DOHH2 (cell line): ENCODE measurements at regions not wholly inside any gene's neighbourhood (a gene's known extent, or its start where the extent isn't known, plus 50 kb on each side); places are given as distances from the start of the nearest gene placed in this dataset.

Experiments used
- H3F3A ChIP-seq: fragments of 200-600 bp; sonication (generic), shearing (Covaris generic); 2 replicates; pipeline ENCODE4 v1.6.0; 2016; ENCODE audit warnings: antibody characterized with exemption, mild to moderate bottlenecking; ENCODE audit not compliant: control insufficient read depth, insufficient read depth
- H3K27ac ChIP-seq: fragments of 200-600 bp; sonication (generic); 2 replicates; pipeline ENCODE4 v1.5.1; 2014; ENCODE audit warnings: low read depth, mild to moderate bottlenecking, low read length, moderate library complexity
- H3K27me3 ChIP-seq: fragments of 200-600 bp; sonication (generic); 2 replicates; pipeline ENCODE4 v1.6.1; 2014; ENCODE audit warnings: mild to moderate bottlenecking, low read length, mixed read lengths; ENCODE audit not compliant: control insufficient read depth
- H3K36me3 ChIP-seq: fragments of 200-600 bp; sonication (generic); 2 replicates; pipeline ENCODE4 v1.6.1; 2014; ENCODE audit warnings: mild to moderate bottlenecking, low read length, moderate library complexity, mixed read lengths; ENCODE audit not compliant: control insufficient read depth
- H3K4me1 ChIP-seq: fragments of 200-600 bp; sonication (generic); 2 replicates; pipeline ENCODE4 v1.6.1; 2014; ENCODE audit warnings: mild to moderate bottlenecking, low read length, mixed read lengths; ENCODE audit not compliant: control insufficient read depth
- H3K4me2 ChIP-seq: fragments of 200-600 bp; sonication (generic); 2 replicates; pipeline ENCODE4 v1.6.0; 2014; ENCODE audit warnings: mild to moderate bottlenecking, low read length, moderate library complexity
- H3K4me3 ChIP-seq: fragments of 200-600 bp; sonication (generic); 2 replicates; pipeline ENCODE4 v1.5.1; 2014; ENCODE audit warnings: mild to moderate bottlenecking, low read length, mixed read lengths
- H3K79me2 ChIP-seq: fragments of 200-600 bp; sonication (generic); 2 replicates; pipeline ENCODE4 v1.6.1; 2014; ENCODE audit warnings: mild to moderate bottlenecking, low read length, mixed read lengths; ENCODE audit not compliant: control insufficient read depth
- H3K9me2 ChIP-seq: fragments of 200-600 bp; sonication (generic); replicated peaks from 2 replicates; pipeline ENCODE4 v1.6.1; 2014; ENCODE audit warnings: mild to moderate bottlenecking, low read length, mixed read lengths; ENCODE audit not compliant: control insufficient read depth
- H3K9me3 ChIP-seq: fragments of 200-600 bp; sonication (generic); 2 replicates; pipeline ENCODE4 v1.6.1; 2014; ENCODE audit warnings: antibody characterized with exemption, low read length, mixed read lengths; ENCODE audit not compliant: control insufficient read depth, insufficient read depth
- H4K20me1 ChIP-seq: fragments of 200-600 bp; sonication (generic); 2 replicates; pipeline ENCODE4 v1.6.0; 2014; ENCODE audit warnings: low read depth, mild to moderate bottlenecking, antibody characterized with exemption, low read length, moderate library complexity; ENCODE audit not compliant: control insufficient read depth, insufficient read depth
- EZH2phosphoT487 ChIP-seq: fragments of 200-600 bp; sonication (generic); IDR thresholded peaks from 2 replicates; pipeline ENCODE4 v1.6.1; 2017; ENCODE audit warnings: borderline replicate concordance, mild to moderate bottlenecking, antibody characterized with exemption, low read length, moderate library complexity, mixed read lengths
- TF ChIP-seq, protein P1 (sequence below): fragments of 200-600 bp; sonication (generic); IDR thresholded peaks from one replicate; pipeline ENCODE4 v1.5.1; 2014; ENCODE audit warnings: antibody characterized with exemption, mild to moderate bottlenecking, low read depth, low read length; ENCODE audit not compliant: poor library complexity, severe bottlenecking

DNA sequence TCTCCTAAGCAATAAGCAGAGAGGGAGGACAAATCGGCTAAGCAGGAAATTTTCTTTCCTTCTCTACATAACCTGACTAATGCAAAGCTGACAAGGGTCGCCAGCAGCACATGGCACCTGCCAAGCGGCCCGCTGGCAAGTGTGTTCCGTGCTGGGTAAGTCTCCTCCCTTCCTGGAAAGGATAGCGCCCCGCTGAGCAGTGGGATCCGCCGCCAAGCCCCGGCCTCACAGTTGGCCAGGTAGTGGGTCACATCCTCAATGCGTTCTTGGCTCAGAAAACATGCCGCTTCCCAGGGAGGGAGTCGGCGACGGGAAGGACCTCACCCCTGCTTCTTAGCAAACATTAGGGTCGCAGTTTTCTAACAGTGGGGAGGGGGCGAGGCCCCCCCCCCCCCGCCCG lies 488.9 kb upstream of the NUPR2 start:
- Histone ChIP-seq H3K27me3 (no peaks in the 10 kb centered on the region), H4K20me1 (no peaks in the 10 kb centered on the region), H3K36me3 (no peaks in the 10 kb centered on the region), H3F3A (no peaks in the 10 kb centered on the region), H3K4me2 (no peak overlapping the region), H3K4me3 (no peak overlapping the region), H3K27ac (no peak overlapping the region), H3K9me3 (peaks cover 31% of the 10 kb centered on the region; the same call in 1 of the 2 replicates), H3K79me2 (no peaks in the 10 kb centered on the region), H3K4me1 (no peaks in the 10 kb centered on the region), H3K9me2 (no peaks in the 10 kb centered on the region)
- no peak for TF ChIP-seq EZH2phosphoT487

DNA sequence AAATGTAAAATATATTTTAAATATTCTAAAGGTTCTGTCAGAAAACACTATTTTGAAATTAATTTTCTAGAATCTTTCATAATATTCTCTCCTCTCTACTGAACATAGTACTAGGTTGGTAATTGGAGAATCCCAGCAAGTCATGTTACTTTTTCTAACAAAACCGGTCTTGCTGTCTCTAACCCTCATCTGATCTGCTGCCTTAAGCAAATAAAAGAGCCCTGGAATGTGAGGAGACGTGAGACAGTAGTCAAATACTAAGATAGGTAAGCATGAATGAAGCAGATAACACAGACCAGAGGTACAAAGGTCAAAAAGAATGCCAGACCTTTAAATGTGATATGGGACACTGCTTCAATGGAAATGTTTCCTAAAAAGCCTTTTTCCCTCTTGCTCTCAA lies 462.4 kb upstream of the NUPR2 start:
- no peak for TF ChIP-seq EZH2phosphoT487
- TF ChIP-seq, protein P1, sequence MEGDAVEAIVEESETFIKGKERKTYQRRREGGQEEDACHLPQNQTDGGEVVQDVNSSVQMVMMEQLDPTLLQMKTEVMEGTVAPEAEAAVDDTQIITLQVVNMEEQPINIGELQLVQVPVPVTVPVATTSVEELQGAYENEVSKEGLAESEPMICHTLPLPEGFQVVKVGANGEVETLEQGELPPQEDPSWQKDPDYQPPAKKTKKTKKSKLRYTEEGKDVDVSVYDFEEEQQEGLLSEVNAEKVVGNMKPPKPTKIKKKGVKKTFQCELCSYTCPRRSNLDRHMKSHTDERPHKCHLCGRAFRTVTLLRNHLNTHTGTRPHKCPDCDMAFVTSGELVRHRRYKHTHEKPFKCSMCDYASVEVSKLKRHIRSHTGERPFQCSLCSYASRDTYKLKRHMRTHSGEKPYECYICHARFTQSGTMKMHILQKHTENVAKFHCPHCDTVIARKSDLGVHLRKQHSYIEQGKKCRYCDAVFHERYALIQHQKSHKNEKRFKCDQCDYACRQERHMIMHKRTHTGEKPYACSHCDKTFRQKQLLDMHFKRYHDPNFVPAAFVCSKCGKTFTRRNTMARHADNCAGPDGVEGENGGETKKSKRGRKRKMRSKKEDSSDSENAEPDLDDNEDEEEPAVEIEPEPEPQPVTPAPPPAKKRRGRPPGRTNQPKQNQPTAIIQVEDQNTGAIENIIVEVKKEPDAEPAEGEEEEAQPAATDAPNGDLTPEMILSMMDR = no peak
- no peaks in the 10 kb centered on the region for H3K27me3 ChIP-seq
- no peaks in the 10 kb centered on the region for H3K4me1 ChIP-seq

GRCh38 chr7:56570968-56571367 lies 454.8 kb upstream of the NUPR2 start:
- Histone ChIP-seq H3K4me2 (no peak overlapping the region), H3F3A (no peaks in the 10 kb centered on the region), H4K20me1 (no peaks in the 10 kb centered on the region), H3K27ac (no peak overlapping the region), H3K4me3 (no peak overlapping the region), H3K27me3 (no peaks in the 10 kb centered on the region), H3K4me1 (no peaks in the 10 kb centered on the region), H3K9me3 (peaks cover 8% of the 10 kb centered on the region; the same call in 1 of the 2 replicates), H3K36me3 (no peaks in the 10 kb centered on the region), H3K79me2 (no peaks in the 10 kb centered on the region), H3K9me2 (no peaks in the 10 kb centered on the region)
- no peak for TF ChIP-seq EZH2phosphoT487
- TF ChIP-seq, protein P1 = no peak

More for the DNA sequence above, 462.4 kb upstream of the NUPR2 start:
- no peaks in the 10 kb centered on the region for H3K79me2 ChIP-seq
- H3K27ac ChIP-seq = no peak overlapping the region
- no peaks in the 10 kb centered on the region for H3K9me2 ChIP-seq
- H3K9me3 ChIP-seq = peaks cover 6% of the 10 kb centered on the region; the same call in 1 of the 2 replicates
- H3K4me2 ChIP-seq = no peak overlapping the region
- H4K20me1 ChIP-seq = no peaks in the 10 kb centered on the region
- H3F3A ChIP-seq = no peaks in the 10 kb centered on the region
- no peak overlapping the region for H3K4me3 ChIP-seq
- H3K36me3 ChIP-seq = no peaks in the 10 kb centered on the region

DNA sequence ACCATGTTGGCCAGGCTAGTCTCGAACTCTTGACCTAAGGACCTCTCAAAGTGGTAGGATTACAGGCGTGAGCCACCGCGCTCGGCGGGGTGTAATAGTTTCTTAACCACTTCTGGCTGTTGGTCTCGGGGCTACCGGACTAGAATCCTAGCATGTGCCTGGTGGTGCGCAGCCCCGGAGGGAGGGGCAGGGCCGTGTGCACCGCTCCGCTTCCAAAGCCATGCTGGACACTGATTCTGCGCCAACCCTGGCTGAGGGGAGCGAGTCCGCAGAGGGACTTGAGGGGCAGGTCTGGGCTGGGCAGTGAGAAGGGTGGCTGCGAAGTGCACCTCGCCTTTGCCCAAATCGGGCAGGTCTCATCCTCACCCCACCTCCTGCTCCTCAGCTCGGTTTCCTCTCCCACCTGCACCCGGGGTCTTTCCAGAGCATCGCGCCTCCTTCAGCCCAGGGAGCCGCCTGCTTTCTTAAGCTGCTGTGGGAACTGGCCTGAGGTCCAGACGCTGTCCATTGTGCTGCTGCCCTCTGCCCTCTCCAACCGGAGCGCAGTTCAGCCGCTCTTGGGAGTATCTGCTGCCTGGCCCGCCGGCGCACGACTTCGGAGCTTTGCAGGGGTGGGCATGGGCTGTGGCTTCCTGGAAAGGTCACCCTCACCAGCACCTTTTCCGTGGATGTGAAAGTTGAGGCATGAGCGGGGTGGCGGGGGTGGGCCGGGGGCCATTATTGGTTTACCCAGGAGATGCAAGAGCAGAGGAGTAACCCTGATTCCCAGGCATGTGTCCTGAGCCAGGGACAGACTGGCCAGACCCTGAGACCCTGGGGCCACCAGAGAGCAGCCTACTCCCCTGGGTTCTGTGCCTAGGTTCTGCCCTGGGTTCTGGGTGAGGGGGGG lies 422.6 kb upstream of the NUPR2 start:
- no peaks in the 10 kb centered on the region for H3K9me2 ChIP-seq
- no peaks in the 10 kb centered on the region for H4K20me1 ChIP-seq
- H3K9me3 ChIP-seq = peaks cover 49% of the 10 kb centered on the region
- H3K27me3 ChIP-seq = no peaks in the 10 kb centered on the region
- TF ChIP-seq, protein P1 = no peak
- no peak for TF ChIP-seq EZH2phosphoT487
- no peak overlapping the region for H3K4me2 ChIP-seq
- no peaks in the 10 kb centered on the region for H3K4me1 ChIP-seq
- H3K79me2 ChIP-seq = no peaks in the 10 kb centered on the region
- H3K27ac ChIP-seq = no peak overlapping the region
- H3K4me3 ChIP-seq = no peak overlapping the region
- H3F3A ChIP-seq = no peaks in the 10 kb centered on the region
- no peaks in the 10 kb centered on the region for H3K36me3 ChIP-seq
